ENCODE measurements at regions not wholly inside any gene's neighbourhood (a gene's known extent, or its start where the extent isn't known, plus 50 kb on each side); places are given as distances from the start of the nearest gene placed in this dataset.

- TF ChIP-seq CTCF (IDR thresholded peaks at IDR 0.05; ENCODE audit: low read depth, low read length): no peak
- TF ChIP-seq EZH2phosphoT487 (IDR thresholded peaks at IDR 0.05; ENCODE audit: low read depth): no peak
Observed at GRCh38 chr1:199789141-199789540, 238.4 kb upstream of the NR5A2 start.

Measured in OCI-LY3 (cell line).